ENCODE measurements at regions not wholly inside any gene's neighbourhood (a gene's known extent, or its start where the extent isn't known, plus 50 kb on each side); places are given as distances from the start of the nearest gene placed in this dataset.

DNA sequence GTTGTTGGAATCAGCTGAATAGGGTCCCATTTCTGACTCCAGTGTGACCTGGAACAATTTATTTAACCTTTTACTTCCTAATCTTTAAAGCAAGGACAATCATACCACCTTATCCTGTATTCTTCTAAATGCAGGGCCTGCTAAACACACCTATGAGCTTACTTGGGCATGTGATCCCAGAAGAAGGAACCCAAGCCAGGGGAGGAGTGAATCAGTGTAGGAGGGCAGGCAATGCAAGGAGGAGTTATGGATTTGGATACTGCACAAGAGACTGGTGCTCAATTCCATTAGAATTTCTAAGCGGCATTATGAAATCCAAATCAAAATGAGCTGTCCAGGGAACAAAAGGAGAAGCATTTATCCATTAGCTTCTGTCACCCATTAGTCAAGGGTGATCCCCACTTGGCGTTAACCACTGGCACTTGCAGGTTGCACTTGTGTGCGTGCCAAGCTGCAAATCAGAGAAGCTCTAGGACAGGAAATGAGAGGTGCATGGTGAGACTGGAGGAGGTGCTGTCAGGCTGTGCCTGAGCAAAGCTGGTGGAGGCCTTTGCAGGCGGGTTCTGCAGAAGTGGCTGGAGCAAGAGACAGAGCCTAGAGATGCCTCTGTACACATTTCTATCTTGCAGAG lies 297.2 kb upstream of the PLXNA2 start:
- ATAC-seq: no peak
- TF ChIP-seq, protein P1, sequence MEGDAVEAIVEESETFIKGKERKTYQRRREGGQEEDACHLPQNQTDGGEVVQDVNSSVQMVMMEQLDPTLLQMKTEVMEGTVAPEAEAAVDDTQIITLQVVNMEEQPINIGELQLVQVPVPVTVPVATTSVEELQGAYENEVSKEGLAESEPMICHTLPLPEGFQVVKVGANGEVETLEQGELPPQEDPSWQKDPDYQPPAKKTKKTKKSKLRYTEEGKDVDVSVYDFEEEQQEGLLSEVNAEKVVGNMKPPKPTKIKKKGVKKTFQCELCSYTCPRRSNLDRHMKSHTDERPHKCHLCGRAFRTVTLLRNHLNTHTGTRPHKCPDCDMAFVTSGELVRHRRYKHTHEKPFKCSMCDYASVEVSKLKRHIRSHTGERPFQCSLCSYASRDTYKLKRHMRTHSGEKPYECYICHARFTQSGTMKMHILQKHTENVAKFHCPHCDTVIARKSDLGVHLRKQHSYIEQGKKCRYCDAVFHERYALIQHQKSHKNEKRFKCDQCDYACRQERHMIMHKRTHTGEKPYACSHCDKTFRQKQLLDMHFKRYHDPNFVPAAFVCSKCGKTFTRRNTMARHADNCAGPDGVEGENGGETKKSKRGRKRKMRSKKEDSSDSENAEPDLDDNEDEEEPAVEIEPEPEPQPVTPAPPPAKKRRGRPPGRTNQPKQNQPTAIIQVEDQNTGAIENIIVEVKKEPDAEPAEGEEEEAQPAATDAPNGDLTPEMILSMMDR (IDR thresholded peaks at IDR 0.05): no peak
- no peak overlapping the region for H3K27ac ChIP-seq
- WGBS, 2 donors: 90 to 96% methylated on average over 4 of the region's 4 CpGs
- H3K27me3 ChIP-seq: peaks cover 0 to 4% (median 0%) of the 10 kb centered on the region in 7 donors
- H3K4me1 ChIP-seq: peaks cover 0 to 21% (median 5%) of the 10 kb centered on the region in 9 donors
- no peak for DNase-seq
- H3K4me3 ChIP-seq: no peak overlapping the region
- no peaks in the 10 kb centered on the region for H3K9me3 ChIP-seq
- H3K36me3 ChIP-seq: no peaks in the 10 kb centered on the region
- intact Hi-C loops (cut with DNase I): no loop called here

DNA sequence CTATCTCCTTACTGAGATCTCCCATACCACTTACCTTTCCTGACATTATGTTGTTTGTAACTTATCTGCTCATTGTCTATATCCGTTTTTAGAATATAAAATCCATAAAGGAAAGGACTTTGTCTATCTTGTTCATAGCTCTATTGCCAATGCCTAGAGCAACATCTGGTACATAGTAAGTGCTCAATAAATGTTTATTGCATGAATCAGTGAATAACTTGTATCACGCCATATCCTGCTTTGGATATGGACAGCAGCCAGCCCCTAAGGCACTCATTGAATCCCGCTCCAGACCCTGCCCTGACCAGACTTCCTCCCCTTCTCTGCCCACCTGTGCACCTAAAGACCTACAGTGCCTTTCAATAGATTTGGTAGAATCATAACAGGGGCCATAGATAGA lies 298.1 kb upstream of the PLXNA2 start:
- no peaks in the 10 kb centered on the region for H3K36me3 ChIP-seq
- DNase-seq: no peak
- H3K27me3 ChIP-seq: peaks cover 0 to 4% (median 0%) of the 10 kb centered on the region in 7 donors
- TF ChIP-seq, protein P1 (IDR thresholded peaks at IDR 0.05): no peak
- H3K9me3 ChIP-seq: no peaks in the 10 kb centered on the region
- ATAC-seq: no peak
- H3K4me3 ChIP-seq: no peak overlapping the region
- H3K27ac ChIP-seq: no peak overlapping the region
- peaks cover 0 to 21% (median 5%) of the 10 kb centered on the region in 9 donors for H3K4me1 ChIP-seq
- intact Hi-C loops (cut with DNase I): no loop called here
- 95 to 98% methylated on average over 3 of the region's 3 CpGs for WGBS, 2 donors

DNA sequence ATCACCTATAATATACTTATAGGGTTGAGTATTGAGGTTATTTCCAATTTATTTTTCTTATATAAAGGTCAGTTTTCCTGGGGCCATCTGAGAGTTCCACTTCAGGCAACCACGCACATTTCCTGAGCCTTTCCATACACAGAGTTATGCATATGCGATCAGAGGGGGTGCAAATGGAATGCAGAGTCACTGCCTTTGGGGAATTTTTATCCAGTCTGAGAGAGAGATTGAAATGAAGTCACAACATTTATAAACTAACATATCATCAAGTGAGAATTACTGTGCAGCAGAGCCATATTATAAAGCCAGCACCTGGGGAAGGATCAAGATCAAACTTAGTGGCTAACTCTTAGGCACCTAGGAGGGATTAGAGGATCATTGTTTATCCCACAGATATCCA lies 299.9 kb upstream of the PLXNA2 start:
- Histone ChIP-seq H3K36me3 (no peaks in the 10 kb centered on the region), H3K27me3 (no peaks in the 10 kb centered on the region), H3K9me3 (no peaks in the 10 kb centered on the region), H3K27ac (no peak overlapping the region), H3K4me1 (peaks cover 0 to 10% (median 2%) of the 10 kb centered on the region in 9 donors), H3K4me3 (no peak overlapping the region)
- intact Hi-C loops (cut with DNase I): no loop called here
- TF ChIP-seq, protein P1 (IDR thresholded peaks at IDR 0.05): no peak
- DNase-seq (no peak), ATAC-seq (no peak)
- 84 to 95% methylated on average over 2 of the region's 2 CpGs for WGBS, 2 donors

DNA sequence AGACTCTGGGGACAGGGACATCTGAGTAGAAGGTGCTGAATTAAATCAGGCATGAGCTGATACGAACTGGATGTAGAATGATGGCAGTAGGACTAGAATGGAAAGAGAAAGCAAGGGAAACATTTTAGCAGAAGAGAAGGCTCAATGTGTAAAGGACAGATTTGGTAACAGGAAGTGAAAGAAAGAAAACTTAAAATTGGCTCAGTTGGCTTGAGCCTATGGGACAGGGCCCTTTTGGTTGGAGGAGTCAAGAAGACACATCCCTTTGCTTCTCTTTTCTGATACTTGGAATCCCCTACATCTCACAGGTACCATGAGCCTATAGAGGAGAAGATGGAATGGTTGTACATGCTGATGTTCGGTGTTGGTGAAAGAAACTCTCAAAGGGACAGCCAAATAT lies 300.6 kb upstream of the PLXNA2 start:
- intact Hi-C loops (cut with DNase I): no loop called here
- ATAC-seq: no peak
- TF ChIP-seq, protein P1 (IDR thresholded peaks at IDR 0.05): no peak
- Histone ChIP-seq H3K27ac (no peak overlapping the region), H3K4me1 (peaks cover 0 to 3% (median 0%) of the 10 kb centered on the region in 9 donors), H3K9me3 (no peaks in the 10 kb centered on the region), H3K27me3 (no peaks in the 10 kb centered on the region), H3K4me3 (no peak overlapping the region), H3K36me3 (no peaks in the 10 kb centered on the region)
- no peak for DNase-seq
- WGBS, 2 donors: 89 to 91% methylated on average over 2 of the region's 2 CpGs

Measured in heart right ventricle (tissue), 16 donors.